ENCODE measurements at regions not wholly inside any gene's neighbourhood (a gene's known extent, or its start where the extent isn't known, plus 50 kb on each side); places are given as distances from the start of the nearest gene placed in this dataset.
"Not testable (repeated sequence)": the region's sequence is repeated elsewhere in the genome, so short reads cannot be mapped to it uniquely, and the experiment has no call there.

DNA sequence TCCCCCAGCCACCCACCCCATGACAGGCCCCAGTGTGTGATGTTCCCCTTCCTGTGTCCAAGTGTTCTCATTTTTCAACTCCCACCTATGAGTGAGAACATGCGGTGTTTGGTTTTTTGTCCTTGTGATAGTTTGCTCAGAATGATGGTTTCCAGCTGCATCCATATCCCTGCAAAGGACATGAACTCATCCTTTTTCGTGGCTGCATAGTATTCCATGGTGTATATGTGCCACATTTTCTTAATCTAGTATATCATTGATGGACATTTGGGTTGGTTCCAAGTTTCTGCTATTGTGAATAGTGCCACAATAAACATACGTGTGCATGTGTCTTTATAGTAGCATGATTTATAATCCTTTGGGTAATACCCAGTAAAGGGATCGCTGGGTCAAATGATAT is 273.0 kb downstream of the TEX29 start:
- TF ChIP-seq, protein P1, sequence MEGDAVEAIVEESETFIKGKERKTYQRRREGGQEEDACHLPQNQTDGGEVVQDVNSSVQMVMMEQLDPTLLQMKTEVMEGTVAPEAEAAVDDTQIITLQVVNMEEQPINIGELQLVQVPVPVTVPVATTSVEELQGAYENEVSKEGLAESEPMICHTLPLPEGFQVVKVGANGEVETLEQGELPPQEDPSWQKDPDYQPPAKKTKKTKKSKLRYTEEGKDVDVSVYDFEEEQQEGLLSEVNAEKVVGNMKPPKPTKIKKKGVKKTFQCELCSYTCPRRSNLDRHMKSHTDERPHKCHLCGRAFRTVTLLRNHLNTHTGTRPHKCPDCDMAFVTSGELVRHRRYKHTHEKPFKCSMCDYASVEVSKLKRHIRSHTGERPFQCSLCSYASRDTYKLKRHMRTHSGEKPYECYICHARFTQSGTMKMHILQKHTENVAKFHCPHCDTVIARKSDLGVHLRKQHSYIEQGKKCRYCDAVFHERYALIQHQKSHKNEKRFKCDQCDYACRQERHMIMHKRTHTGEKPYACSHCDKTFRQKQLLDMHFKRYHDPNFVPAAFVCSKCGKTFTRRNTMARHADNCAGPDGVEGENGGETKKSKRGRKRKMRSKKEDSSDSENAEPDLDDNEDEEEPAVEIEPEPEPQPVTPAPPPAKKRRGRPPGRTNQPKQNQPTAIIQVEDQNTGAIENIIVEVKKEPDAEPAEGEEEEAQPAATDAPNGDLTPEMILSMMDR (IDR thresholded peaks at IDR 0.05) = not testable (repeated sequence)
- not testable (repeated sequence) for TF ChIP-seq POLR2A (IDR thresholded peaks at IDR 0.05)
